Erythroblast (primary cell): ENCODE measurements at regions not wholly inside any gene's neighbourhood (a gene's known extent, or its start where the extent isn't known, plus 50 kb on each side); places are given as distances from the start of the nearest gene placed in this dataset.
"Not testable (repeated sequence)": the region's sequence is repeated elsewhere in the genome, so short reads cannot be mapped to it uniquely, and the experiment has no call there.

Experiments used
- DNase-seq, 2 experiments: peaks; one replicate each; lab custom pipeline; 2025; lab: John Stamatoyannopoulos, UW
- GATA1 ChIP-seq: IDR thresholded peaks from 2 replicates; pipeline ENCODE4 v1.6.1; 2011; ENCODE audit warnings: low read depth, mild to moderate bottlenecking, control low read depth, low read length, moderate library complexity
- POLR2A ChIP-seq: IDR thresholded peaks from 2 replicates; pipeline ENCODE4 v1.6.1; 2011; ENCODE audit warnings: mild to moderate bottlenecking, low read length

DNA sequence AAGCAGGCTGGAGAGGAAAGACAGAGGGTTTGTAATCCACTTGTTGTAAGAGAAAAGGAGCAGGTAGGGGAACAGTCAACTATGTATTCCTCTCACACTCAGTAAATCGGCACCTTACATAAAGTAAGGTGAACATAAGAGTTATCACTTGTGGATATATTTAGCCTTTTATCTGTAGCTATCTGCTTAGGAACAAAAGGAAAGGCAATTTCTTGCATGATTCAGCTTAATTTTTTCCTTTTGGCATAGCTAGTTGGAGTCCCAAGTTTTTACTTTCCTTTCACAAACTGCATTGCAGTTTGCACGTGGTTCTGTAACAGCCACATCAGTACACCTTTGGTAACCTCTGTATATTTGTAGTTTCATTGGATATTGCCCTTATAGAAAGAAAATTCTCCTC lies 250.9 kb upstream of the PIK3R1 start:
- TF ChIP-seq GATA1 (no peak), POLR2A (no peak)
- DNase-seq, result no peak

DNA sequence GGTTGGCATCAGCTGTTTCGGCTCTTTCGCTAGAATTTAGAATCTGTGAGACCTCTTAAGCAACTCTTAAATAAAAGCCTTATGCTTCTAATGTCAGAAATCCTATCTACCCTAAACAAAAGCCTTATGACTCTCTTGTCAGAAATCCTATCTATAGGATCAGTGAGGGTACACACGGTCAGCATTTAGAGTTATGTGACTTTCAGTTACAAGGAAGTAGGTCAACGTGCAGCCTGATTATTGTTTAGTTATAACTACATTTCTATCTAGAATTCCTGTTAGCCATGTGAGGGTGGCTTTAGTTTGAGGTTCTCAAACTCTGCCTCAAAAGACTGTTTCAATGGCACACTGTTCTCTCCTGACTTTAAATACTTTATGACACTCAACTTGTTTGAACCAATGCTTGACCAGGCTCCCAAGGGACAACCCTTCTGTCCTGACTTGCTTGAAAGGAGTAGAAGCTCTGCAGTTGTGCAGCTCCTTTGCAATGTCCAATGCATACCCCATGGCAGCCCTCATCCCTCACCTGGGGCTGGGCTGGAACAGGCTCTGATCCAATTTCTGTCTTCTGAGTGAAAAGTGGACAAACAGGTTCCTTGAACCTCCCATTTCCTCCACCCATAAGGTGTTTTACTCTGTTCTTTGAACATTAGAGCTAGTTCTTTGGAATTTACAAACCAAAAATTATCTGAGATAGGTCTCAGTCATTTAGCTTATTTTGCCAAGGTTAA lies 251.6 kb upstream of the PIK3R1 start:
- DNase-seq, result peak in 1 of 2 experiments; percentile 22
- TF ChIP-seq POLR2A (no peak), GATA1 (no peak)

DNA sequence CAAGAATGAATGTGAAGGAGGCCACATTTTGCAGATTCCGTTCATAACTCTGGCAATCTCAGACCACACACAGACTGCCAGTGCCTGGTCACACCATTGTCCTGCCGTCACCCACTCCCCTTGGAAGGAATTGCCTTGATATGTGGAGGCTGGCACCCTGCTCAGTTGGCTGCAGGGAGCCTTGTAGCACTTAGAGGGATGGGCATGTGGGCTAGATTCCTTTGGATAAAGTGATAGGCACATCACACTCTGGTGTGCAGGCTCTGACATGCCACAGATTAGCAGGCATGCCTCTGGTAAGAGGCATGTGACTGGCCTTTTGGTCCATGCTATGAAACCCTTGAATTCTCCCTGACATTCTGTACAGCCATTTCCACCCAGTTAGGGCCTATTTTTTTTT lies 254.6 kb upstream of the PIK3R1 start:
- DNase-seq, result no peak
- no peak for TF ChIP-seq POLR2A
- TF ChIP-seq GATA1, result no peak

DNA sequence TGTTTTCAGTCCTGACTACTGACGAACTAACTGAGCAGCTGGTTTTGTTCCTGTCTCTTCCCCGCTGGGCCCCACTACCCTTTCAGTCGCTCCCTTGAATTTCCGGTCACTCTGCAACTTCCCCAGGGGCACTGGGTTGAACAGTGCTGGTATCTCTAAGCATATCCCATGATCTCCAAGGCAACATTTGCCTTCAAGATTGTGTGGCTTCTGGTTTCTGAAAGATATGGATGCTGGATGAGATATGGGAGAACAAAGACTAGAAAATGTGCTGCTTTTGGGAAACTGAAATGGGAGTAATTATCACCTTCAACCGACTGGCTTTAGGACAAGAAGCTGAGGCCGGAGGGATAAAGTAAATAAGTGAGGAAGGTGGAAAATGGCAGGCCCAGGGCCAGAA lies 258.2 kb upstream of the PIK3R1 start:
- peak; percentile 13 to 61 for DNase-seq
- TF ChIP-seq POLR2A (no peak), GATA1 (no peak)

DNA sequence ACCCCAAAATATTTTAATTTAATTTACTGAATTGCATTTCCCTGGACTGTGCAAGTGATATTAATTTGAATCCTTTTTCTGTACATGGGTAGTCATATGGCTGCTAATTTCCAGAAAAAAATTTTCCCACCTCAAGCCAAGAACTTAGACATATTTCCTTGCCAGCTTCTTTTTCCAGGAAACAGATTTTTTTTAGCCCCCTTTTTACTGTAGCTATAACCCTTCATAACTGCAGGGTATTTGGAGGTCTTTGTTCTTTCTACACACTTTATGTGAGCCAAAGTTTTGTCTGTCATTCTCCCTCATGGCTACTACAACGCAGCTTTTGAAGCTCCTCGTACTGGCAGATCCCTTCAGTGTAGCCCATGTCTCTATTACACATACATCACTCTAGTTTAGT lies 261.2 kb upstream of the PIK3R1 start:
- TF ChIP-seq GATA1, result no peak
- TF ChIP-seq POLR2A, result no peak
- DNase-seq, result no peak

DNA sequence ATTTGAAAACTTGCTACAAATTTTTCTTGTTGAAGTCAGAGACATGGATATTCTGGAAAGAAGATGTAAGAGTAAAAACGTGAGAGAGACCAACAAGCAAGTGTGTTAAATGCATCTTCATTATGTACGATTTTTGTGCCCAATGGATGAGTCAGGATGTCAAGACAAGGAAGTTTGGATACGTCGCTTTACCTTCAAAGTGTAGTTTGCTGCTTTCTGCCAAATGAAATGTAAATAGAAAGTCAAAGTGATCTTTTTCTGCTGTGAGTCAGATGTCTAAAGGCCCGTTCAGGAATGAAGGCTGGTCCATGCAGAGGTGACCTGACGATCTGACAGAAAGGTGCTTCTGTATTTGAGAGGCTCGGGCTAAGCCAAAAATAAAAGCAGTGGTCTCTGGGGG lies 273.1 kb upstream of the PIK3R1 start:
- TF ChIP-seq POLR2A, result no peak
- TF ChIP-seq GATA1, result no peak
- no peak for DNase-seq

DNA sequence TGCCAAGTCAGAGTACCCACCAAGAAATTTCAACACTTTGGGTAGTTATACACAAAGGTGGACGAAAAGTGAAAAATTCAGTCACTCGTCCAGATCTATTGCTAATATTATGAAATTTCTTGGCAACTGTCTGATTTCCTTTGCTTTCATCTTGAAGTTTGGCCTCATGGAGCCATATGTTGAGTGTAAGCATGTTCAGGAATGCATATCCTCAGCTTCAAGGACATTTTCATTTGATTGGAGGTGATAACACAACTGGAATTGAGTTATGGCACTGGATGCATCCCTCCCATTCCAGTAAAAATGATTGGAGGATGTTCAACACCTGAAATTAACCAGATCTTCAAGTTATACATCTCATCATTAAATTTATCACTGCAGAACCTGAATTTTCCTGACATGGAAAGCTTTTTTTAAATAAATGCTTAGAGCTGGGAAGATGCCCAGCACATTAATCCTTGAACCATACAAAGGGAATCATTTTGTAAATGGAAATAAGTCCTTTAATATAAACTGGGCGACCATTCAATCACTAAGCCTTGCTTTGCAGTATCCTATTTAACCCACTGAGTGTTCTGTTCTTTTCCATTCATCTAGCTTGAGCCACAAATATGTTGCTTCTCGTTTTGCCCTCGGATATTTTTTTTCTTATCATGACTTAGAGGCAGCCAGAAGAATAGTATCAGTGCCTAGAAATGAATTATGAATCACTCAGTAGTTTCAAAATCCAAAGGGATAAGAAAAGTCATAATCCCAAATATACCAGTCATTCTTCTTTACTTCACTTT lies 273.7 kb upstream of the PIK3R1 start:
- no peak for TF ChIP-seq POLR2A
- TF ChIP-seq GATA1, result no peak
- no peak for DNase-seq

DNA sequence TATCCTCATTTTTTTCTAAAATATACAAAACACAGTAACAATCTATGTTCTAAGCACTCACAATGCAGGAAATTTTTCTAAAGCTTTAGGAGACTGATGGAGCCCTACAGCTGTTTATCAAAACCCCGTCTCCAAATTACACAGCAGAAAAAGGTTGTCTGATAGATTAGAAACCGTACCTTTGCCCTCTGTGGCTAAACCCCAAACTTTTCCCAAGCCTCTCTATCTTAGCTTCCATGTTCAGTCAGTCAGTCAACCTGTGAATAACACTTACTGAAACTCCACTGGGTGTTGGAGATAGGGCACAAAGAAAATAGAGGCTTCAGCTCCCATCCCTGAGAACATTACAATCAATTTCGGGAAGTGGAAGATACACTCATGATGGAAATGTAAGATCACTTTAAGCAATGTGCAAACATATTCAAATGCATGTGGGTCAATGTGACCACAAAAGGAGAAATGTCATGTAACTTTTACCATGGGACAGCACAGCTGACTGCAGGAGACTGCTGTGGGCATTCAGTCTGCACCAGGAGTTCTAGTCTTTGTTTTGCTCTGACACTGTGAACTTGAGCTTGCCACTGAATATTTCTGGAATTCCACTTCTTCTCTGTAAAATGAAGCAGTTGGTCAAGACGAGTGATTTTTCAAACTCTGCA lies 279.5 kb upstream of the PIK3R1 start:
- no peak for DNase-seq

DNA sequence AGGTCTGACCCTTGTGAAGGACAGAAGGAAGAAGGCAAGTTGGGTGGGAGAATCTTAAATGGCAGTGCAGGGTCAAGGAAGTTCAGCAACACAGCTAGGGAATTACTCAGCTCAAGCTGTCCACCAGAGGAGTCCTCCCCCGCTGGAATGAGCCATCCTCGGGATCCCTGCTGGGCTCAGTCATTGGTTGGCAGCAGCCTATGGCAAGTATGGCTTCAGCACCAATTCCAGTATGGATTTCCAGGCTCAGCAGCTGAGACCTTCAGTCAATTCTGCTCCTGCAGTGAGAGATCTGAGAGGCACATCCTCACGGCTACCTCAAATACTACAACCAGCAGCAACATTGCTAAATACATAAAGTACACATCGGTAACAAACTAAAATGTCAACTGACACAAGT lies 280.6 kb upstream of the PIK3R1 start:
- no peak for DNase-seq
- TF ChIP-seq GATA1, result no peak
- no peak for TF ChIP-seq POLR2A

More for the DNA sequence above, 279.5 kb upstream of the PIK3R1 start:
- TF ChIP-seq POLR2A, result no peak
- no peak for TF ChIP-seq GATA1

DNA sequence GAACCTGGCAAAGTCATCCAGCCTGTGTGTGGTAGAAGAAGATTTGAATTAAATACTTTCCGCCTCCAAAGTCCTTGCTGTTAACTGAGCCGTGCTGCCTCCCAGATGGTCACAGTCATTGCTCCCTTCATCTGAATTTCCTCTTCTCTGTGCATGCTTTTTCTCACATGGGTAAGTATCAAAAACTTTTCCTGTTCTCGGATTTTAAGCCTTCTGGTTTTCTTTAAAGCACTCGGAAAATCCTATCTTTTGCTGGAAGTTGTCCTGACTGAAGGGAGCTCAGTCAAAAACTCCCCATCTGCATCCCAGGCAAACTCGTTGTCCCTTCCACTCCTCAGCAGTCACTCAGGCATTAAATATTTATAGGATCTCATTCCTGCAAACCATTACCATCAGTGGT lies 290.0 kb upstream of the PIK3R1 start:
- DNase-seq, result no peak
- no peak for TF ChIP-seq GATA1
- no peak for TF ChIP-seq POLR2A

DNA sequence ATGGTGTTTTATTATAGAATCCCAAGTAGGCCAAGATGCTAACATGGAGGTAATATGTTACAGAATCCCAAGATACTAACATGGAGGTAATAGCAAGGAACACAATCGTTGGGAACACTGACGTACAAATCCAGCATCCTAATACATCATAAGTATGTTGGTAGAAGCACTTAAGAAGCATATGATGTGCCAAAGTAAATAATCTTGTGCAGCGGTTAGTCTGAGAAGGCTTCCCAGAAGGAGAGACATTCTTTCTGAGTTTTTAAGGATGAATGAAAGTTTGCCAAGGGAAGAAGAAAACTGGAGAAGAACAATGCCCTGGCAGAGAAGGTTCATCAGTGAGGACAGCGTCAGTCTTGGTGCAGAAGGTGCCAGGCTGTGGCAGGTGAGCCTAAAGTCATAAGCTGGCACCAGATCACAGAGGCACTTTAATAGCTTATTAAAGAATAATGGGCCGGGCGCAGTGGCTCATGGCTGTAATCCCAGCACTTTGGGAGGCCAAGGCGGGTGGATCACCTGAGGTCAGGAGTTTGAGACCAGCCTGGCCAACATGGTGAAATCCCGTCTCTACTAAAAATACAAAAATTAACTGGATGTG lies 294.5 kb upstream of the PIK3R1 start:
- TF ChIP-seq GATA1 (no peak), POLR2A (no peak)
- no peak for DNase-seq

DNA sequence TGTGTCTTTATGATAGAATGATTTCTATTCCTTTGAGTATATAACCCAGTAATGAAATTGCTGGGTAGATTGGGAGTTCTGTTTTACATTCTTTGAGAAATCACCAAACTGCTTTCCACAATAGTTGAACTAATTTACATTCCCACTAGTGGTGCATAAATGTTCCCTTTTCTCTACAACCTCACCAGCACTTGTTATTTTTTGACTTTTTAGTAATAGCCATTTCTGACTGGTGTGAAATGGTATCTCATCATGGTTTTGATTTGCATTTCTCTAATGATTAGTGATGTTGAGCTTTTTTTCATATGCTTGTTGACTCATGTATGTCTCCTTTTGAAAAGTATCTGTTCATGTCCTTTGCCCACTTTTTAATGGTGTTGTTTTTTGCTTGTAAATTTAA lies 296.0 kb upstream of the PIK3R1 start:
- not testable (repeated sequence) for DNase-seq

DNA sequence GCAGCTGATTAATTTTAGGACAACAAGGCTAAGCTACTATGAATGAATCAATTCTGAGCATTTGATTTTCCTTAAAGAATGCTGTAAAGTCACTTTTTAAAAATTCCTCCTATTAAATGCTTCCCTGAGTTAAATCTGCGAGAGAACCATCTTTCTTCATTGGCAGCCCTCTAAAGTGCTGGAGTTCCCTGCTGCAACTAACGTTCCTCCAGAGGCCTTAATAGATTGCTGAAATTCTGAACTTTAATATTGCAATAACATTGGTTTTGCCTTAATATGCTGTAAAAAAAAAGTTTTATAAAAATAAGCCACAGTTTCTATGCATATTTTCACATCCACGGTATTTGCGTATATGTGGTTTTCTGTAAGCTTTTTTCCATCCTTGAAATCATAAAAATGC lies 298.0 kb upstream of the PIK3R1 start:
- DNase-seq, result no peak
- no peak for TF ChIP-seq POLR2A
- no peak for TF ChIP-seq GATA1

DNA sequence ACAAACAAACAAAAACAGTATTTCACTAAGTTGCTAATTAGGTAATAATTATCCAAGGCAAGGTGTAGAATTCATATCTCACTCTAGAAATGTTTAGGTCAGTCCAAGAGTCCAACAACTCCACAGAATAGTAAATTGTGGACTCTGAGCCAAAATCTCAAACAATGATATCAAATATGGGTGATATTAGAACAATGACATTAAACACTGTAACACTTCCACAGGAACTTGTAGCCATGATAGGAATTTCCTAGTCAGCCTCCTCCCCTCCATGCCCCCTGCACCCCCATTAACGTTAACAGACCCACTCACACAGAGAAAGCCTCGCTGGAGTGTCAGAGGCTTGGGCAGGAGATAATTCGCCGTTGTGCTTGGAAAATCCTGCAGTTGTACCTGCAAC lies 305.0 kb upstream of the PIK3R1 start:
- no peak for DNase-seq
- TF ChIP-seq GATA1, result no peak
